ENCODE measurements at regions not wholly inside any gene's neighbourhood (a gene's known extent, or its start where the extent isn't known, plus 50 kb on each side); places are given as distances from the start of the nearest gene placed in this dataset.
"Not testable (repeated sequence)": the region's sequence is repeated elsewhere in the genome, so short reads cannot be mapped to it uniquely, and the experiment has no call there.

GRCh38 chr1:208475951-208476845 lies 232.0 kb upstream of the PLXNA2 start:
- DNase-seq: no peak

GRCh38 chr1:208476846-208477170 lies 232.6 kb upstream of the PLXNA2 start:
- DNase-seq: no peak

- DNase-seq: no peak
Observed at GRCh38 chr1:208479435-208479834, 235.3 kb upstream of the PLXNA2 start.

GRCh38 chr1:208485512-208485911 lies 241.3 kb upstream of the PLXNA2 start:
- DNase-seq: no peak

- no peak for DNase-seq
Observed at GRCh38 chr1:208486677-208487076, 242.5 kb upstream of the PLXNA2 start.

GRCh38 chr1:208488432-208488831 lies 244.2 kb upstream of the PLXNA2 start:
- not testable (repeated sequence) for DNase-seq

GRCh38 chr1:208496467-208497371 lies 252.5 kb upstream of the PLXNA2 start:
- no peak for DNase-seq

GRCh38 chr1:208497866-208498541 lies 253.8 kb upstream of the PLXNA2 start:
- no peak for DNase-seq

GRCh38 chr1:208499026-208499425 lies 254.8 kb upstream of the PLXNA2 start:
- no peak for DNase-seq

- no peak for DNase-seq
Observed at GRCh38 chr1:208499601-208500000, 255.4 kb upstream of the PLXNA2 start.

- DNase-seq: peak; percentile 61
Observed at GRCh38 chr1:208500375-208500774, 256.2 kb upstream of the PLXNA2 start.

- no peak for DNase-seq
Observed at GRCh38 chr1:208501542-208501941, 257.4 kb upstream of the PLXNA2 start.

- DNase-seq: no peak
Observed at GRCh38 chr1:208503787-208504186, 259.6 kb upstream of the PLXNA2 start.

GRCh38 chr1:208506812-208507211 lies 262.6 kb upstream of the PLXNA2 start:
- DNase-seq: no peak

GRCh38 chr1:208509072-208509471 lies 264.9 kb upstream of the PLXNA2 start:
- no peak for DNase-seq

GRCh38 chr1:208510192-208510952 lies 266.2 kb upstream of the PLXNA2 start:
- DNase-seq: no peak

- no peak for DNase-seq
Observed at GRCh38 chr1:208511242-208511860, 267.2 kb upstream of the PLXNA2 start.

- no peak for DNase-seq
Observed at GRCh38 chr1:208513799-208514198, 269.6 kb upstream of the PLXNA2 start.

GRCh38 chr1:208515129-208515528 lies 270.9 kb upstream of the PLXNA2 start:
- DNase-seq: no peak

- DNase-seq: no peak
Observed at GRCh38 chr1:208516780-208517179, 272.6 kb upstream of the PLXNA2 start.

- DNase-seq: no peak
Observed at GRCh38 chr1:208520438-208521099, 276.4 kb upstream of the PLXNA2 start.

- no peak for DNase-seq
Observed at GRCh38 chr1:208521534-208521933, 277.4 kb upstream of the PLXNA2 start.
